ENCODE measurements at regions not wholly inside any gene's neighbourhood (a gene's known extent, or its start where the extent isn't known, plus 50 kb on each side); places are given as distances from the start of the nearest gene placed in this dataset.
"Not testable (repeated sequence)": the region's sequence is repeated elsewhere in the genome, so short reads cannot be mapped to it uniquely, and the experiment has no call there.

DNA sequence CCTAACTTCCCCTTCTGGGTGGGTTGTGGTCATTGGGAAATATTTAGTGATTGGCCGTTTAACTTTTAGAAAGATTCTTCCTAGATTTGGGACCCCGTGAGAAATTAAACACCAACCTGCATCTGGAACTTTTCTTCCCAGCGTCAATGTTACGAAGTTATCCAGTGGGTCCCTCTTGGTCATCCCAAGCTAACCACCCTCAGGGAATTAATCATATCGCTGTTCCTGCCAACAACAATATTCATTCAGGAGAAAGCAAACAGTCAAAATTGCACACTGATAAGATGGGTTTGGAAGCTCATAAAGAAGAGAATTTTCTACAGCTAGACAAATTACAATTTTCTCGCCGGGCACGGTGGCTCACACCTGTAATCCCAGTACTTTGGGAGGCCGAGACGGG is 121.2 kb upstream of the STX18 start:
- no peak for DNase-seq

DNA sequence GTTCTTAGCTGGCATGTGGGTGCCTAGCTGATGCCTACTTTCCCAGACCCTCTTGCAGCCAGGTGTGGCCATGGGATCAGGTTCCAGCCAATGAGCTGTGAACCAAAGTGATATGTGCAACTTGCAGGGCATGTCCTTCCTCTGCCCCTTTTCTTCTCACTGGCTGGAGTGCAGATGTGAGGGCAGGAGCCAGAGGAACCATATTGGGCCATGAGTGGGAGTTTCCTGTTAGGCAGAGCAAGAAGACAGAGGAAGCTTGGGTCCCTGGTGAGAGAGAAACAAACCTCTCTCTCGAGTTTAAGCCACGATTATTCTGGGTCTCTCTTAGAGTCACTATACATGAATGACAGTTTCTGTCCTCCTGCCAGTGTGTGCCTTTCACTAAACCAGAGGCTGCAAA is 120.4 kb upstream of the STX18 start:
- no peak for DNase-seq

DNA sequence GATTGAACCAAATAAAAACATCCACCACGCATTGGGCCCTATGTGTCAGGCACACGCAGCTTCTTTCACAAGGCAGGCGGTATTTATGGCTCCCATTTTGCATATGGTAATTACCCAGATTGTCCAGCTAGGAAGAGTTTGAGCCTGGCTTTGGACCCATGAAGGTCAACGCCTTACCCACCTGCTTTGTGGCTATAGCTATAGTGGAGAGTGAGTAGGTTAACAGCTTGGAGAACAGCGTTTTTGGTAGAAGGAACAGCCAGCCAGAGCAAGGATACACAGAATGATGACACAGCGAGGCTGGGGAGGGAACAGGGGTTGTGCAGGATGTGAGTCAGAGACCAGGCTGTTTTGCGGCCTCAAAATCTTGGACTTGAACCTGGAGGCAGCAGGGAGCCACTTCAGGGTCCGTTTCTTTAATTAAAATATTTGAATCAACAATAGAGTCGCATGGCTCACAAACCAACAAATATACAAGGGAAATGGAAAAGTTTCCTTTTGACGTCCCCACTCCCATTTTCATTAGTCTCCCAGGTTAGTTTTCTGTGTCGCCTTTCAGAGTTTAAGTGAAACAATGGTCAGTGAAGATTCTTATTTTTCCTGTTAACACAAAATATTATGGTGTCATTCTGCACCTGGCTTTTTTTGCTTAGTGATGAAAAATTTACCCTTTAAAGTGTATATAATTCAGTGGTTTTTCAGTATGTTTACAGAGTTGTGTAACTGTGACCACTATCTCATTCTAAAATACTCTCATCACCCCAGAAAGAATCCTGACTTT is 118.2 kb upstream of the STX18 start:
- no peak for DNase-seq

DNA sequence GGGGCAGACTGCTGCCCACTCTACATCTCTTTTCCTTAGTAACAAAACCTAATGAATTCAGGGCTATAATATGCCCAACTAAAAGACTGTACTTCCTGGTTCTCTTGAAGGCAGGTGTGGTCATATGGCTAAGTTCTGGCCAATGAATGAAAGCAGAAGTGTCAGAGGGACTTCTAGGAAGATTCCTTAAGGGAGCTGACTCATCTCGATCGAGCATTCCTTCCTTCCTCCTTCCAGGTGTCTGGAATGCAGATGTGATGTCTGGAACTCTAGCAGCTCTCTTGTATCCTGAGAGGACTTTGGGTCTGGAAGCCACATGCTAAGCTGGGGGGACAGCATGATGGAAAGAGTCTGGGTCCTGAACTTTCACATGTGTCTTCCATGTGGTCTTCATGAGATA is 116.2 kb upstream of the STX18 start:
- no peak for DNase-seq

DNA sequence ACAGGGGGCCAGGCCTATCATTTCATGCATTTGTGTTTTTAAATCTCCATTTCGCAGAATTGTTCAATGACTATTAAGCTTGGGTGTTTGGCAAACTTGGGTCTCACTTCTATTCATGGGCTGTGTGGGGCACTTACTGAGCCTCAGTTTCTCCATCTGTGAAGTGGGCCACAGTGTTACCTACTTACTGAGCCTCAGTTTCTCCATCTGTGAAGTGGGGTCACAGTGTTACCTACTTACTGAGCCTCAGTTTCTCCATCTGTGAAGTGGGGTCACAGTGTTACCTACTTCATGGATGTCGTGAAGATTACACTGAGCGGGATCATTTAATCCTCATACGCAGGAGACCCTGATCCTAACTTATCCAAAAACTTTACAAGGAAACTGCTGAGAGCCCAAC is 115.1 kb upstream of the STX18 start:
- DNase-seq: no peak

DNA sequence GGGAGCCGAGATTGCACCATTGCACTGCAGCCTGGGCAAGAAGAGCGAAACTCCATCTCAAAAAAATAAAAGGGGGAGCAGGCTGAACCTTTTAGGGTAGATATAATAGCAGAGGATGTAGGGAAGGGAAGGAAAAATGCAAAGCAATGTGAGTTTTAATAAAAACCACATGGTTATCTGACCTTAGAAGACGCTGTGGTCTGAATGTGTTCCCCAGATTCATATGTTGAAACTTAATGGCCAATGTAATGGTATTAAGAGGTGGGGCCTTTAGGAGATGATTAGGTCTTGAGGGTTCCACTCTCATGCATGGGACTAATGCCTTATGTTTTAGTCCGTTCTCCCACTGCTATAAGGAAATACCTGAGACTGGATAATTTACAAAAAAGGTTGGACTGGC is 114.1 kb upstream of the STX18 start:
- DNase-seq: no peak

DNA sequence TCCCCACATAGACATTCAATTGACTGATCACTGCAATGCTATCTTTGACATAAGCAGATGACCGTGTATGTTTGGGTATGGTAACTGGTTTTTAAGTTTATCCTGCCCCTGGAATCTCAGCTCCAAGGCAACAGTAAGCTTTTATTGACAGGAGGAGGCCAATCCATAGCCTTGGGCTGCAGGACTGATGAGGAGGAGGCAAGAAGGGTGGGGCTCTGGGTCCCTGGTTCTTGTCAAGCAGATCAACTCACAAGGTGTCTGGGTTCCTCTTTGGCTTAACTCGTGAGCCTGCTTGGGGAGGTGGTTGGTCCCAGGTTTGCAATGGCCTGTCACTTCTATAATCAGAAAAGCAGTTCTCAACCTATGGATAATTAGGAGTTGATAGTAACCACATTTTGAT is 113.2 kb upstream of the STX18 start:
- DNase-seq: no peak

DNA sequence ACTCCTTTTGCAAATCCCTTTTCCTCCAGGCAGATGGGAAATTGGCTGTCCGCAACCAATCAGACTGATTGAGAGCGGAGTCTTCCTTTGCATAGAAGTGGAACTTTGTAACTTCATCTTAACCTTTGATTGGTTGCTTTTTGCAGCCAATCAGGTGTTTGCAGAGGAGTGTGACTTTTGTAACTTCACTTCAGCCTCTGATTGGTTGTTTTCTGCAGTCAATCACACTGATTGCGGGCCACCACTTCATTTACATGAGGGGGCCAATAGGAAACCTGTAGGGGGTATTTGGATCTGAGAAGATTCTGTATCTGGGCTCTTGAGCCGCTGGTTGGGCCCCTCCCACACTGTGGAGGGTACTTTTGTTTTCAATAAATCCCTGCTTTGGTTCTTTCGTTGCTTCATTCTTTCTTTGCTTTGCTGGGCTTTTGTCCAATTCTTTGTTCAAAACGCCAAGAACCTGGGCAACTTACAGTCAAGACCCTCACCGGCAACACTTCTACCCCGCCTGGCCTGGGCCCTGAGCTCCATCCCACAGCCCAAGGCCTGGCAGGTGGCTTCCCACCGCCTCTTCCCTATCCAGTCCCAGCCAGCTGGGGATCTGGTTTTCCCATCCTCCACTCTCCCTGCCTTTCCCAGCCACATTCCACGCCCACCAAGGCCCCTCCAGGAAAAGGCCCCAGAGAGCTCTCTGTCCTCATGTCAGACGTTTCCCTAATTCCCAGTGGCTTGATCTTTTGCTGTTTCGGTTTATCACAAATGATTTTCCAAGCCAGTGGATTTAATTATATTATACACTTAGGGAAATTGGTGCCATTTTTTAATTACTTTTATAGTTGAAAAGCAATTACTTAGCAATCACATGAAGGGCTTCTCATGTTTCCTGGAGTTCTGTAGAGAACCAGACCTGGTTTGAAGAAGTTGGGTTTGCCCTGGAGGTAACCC is 110.2 kb upstream of the STX18 start:
- no peak for DNase-seq

DNA sequence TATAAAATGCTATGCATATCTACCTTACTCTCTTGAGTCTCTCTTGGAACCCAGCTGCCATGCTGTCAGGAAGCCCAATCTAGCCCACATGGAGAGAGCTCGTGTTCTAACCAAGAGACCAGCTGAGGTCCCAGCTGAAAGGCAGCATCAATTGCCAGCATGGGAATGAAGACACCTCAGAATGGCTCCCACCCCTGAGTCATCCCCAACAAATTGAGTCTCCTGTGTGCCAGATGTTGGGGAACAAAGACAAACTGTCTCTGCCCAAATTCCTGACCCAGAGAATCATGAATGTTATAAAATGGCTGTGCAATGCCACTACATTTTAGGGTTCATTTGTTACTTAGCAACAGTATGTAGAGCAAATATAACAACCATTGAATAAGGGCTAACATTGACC is 105.2 kb upstream of the STX18 start:
- DNase-seq: no peak

DNA sequence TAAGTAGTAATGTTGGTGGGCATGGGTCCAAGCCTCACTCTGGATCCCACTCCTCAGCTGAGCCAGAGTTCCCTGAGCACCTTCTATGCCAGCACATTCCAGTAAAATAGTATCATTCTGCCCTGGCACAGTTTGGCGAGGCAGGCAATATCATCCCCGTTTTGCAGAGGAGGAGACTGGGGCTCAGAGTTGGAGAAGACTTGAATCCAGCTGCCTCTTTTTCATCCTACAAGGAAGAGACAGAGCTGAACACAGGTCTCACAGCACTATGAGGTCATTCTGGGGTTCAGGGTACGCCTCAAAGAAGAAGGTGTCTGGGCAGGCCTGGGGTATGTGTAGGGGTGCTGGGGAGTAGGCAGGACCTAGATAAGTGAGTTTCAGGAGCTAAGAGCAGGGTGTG is 103.9 kb upstream of the STX18 start:
- no peak for DNase-seq

DNA sequence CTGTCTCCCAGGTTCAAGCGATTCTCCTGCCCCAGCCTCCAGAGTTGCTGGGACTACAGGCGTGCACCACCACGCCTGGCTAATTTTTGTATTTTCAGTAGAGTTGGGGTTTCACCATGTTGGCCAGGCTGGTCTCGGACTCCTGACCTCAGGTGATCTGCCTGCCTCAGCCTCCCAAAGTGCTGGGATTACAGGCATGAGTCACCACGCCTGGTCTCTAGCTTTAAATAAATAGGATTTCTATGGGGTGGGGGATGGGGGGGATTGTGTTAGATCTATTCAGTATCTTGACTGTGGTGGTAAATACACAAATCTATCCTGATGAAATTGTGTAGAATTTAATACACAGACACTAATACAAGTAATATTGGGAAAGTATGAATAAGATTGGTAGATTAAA is 102.4 kb upstream of the STX18 start:
- DNase-seq: not testable (repeated sequence)

DNA sequence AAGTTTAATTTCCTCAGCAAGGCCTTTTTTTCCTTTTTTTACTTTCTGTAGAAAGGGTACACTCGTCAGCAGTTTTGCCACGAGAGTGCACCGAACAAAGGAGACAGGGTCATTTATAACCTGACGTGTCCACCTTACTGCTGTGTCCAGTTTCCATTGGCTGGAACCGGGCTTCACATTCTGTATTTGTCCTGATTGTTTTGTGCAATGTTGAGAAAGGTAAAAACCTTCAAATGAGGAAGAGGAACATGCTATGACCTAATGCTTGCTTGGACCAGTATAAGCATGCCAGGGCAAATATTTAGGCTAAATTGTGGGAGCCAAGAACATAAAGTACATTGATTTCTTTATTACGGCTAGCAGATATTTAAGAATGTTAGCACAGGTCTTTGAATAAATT is 101.9 kb upstream of the STX18 start:
- not testable (repeated sequence) for DNase-seq

DNA sequence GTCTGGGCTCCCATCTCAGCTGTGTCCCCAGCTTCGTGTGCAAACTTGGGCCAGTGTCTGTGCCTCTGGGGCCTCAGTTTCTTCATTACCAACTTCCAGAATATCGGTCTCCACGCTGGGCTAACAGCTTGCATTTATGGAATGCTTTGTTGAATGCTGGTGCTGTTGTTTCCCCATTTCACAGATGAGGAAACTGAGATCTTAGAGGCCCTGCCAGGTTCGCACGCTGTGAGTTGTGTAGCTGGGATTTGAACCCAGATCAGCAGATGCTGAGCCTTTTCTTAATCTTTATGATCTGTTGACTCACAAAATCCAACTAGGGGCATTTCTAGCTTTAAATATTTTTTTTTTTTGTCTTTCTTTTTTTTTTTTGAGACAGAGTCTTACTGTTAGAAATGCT is 101.5 kb upstream of the STX18 start:
- no peak for DNase-seq

DNA sequence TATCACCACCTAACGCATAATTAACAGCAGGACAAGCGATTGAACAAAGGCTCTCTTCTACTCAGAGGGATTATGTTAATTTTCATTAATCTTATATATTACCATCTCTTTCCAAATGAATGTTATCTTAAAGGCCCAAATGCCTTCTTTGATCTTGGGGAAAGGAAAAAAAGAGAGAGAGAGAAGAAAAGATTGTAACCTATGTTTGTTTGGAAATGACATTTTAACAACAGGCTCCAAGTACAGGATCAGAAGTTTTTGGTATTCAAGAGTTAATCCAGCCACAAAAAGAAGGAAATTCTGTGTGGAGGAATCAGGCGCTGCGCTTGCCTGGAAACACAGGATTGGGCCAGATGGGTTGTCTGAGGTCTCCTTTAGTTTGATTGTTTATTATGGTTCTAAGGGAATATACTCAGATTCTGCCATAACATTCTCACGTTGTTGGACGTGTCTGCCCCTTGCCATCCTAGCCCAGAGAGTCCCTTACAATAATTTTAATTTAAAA is 100.7 kb upstream of the STX18 start:
- DNase-seq: no peak

DNA sequence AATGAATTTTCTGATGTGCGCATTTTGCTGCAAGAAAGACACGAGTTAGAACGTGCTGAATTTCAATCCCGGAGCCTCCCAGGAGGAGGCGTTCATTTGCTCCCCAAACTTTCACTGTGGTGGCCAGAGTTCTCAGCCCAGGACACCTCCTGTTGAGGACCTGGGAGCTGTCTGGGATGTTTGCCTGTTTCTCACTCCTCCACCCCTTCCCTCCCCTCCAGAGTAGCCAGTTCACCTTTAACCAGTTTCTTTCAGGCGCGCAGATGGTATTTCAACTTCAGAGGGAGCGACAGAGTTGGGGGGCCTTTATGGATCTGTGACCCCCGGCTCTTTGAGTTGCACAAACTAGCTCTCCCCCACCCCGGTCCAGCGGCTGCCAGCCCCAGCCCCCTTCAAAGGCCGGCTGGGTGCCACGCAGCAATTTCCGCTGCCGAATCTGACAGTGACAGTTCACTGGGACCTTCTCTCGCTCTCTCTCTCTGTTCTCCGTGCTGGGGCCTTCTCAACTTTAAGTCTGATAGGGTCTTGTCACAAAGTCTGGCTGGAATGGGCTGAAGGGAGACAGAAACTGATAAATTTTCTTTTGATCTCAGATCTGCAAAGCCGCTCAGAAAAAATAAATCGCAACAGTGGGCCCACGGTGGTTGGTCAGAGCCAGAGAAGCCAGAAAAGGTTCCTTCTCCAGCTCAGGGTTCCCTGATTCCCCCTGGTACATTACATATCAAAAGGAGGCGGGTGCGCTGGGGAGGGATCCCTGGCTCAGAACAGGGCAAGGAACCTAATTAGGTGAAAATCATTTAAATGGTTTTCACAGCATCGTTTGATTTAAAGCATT is 100.0 kb upstream of the STX18 start:
- no peak for DNase-seq

DNA sequence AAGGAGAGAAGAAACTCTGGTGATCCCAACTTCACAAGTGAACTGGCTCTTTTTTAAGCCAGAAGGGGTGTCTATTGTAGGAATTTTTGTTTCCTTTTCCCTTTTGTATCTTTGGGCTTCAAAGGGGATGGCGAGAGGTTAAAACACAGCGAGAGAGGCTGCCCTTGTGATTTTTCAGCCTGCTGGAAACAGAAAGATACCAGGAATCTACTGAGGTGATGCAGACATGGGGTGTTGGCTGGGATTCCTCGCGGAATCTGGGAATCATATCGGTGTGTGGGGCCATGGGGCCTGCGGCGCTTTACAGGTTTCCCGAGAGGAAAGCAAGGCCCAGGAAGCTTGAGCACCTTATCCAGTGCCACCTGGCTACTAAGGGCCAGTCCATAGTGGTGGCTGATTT is 99.4 kb upstream of the STX18 start:
- DNase-seq: no peak

DNA sequence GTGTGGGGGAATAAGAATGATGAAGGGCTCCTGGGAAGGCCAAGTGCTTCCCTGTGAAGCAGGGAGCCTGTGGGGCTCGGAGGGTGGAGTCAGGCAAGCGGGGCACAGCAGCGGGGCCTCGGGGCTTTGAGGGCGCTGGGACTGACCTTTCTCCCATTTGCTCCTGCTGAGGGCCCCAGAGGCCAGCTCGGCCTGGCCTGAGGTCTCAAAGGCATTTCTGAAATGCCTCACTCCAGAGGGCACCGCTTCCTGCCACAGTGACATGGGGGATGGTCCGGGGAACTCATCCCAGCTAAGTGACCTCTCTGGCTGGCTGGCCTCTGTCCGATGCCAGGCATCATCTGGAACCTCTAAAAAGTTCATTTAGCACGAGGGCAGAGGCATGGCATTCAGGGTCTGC is 98.8 kb upstream of the STX18 start:
- DNase-seq: no peak

DNA sequence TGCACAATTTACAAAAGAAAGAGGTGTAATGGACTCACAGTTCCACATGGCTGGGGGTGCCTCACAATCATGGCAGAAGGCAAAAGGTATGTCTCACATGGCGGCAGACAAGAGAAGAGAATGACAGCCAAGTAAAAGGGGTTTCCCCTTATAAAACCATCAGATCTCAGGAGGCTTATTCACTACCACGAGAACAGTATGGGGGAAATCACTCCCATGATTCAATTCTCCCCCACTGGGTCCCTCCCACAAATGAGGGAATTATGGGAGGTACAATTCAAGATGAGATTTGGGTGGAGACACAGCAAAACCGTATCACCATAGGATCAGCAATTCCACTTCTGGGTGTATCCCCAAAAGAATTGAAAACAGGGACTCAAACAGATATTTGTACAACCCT is 97.5 kb upstream of the STX18 start:
- no peak for DNase-seq

DNA sequence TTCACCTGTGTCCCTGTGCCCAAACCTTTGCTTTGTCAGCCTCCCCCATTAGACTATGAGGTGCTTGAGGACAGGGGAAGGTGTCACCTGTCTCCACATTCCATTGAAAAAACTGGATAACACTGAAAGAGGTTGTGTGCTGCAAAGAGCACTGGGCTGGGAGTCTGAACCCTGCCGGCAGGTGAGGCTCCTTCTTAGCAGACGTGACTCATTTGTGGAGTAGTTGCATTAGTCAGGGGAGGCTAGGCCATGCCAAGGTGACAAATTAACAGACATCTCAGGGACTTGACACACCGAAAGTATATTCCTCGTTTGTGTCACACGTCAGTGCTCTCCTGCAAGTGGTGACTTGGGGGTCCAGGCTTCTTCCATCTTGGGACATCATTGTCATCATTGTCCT is 95.9 kb upstream of the STX18 start:
- no peak for DNase-seq

DNA sequence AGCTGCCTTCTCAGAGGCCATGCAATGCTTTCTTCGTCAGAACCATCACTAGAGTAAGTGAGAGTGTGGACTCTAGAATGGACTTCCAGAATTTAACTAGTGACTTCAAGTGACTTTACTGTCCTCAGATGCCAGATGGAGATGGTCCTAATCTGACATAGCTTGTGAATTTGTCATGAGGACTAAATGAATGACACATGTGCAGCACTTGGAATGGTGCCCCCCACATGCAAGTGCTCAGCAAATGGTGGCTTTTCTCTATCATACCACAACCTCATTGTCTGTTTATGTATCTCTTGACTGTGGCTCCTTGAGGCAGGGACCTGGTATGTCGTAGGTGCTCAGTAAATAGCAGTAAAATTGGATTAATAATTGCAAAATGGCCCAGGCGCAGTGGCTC is 91.6 kb upstream of the STX18 start:
- DNase-seq: no peak

DNA sequence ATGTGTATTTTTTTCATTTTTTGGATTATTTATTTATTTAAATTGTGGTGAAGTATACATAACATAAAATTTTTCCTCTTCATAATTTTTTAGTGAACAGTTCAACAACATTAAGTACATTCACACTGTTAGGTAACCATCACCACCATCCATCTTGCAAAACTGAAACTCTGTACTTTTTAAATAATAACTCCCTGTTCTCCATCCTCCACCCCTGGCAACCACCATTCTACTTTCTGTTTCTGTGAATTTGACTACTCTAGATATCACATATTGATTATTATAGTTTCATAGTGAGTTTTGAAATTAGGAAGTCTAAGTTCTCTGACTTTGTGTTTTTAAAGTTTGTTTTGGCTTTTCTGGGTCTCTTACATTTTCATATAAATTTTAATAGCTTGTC is 89.3 kb upstream of the STX18 start:
- no peak for DNase-seq

DNA sequence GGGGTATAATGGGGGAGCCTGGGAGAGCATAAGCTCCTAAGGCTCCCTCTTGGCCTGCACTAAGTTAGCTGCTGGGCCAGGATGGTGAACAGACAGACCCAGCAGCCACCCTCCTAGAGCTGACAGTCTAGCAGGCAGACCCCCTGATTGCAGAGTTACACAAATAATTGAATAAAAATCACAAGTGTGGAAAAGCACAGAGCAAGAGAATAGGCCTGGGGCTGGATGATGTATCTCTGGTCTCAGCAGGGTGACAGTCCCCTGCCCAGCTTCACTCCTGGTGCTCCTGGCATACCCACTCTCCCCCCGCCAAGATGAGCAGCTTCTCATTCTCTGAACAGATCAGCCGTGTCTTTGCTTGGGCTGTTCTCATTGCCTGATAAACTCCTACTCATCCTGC is 86.1 kb upstream of the STX18 start:
- DNase-seq: no peak

DNA sequence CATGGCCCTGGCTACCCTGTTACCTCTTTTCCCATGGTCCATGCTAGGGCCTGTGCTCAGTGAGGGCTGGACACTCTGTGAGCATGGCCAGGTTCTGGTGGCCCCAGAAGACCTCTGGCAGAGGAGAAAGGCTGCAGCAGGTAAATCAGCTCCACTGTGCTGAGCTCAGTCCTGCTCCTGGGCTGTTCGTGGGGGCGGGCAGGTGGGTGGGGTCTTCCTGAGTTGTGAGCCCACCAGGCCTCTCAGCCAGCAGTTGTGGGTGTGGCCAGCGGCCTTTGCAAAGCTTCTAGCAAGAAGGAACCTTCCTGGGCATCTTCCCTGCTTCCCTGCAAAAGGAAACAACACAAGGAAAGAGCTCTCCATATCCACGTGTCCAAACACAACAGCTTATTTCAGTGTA is 85.3 kb upstream of the STX18 start:
- DNase-seq: no peak
